Activated CD4-positive, alpha-beta memory T cell treated with anti-CD3 and anti-CD28 coated beads, Interleukin-2, amount 10 ng/mL, durations not matched to agents 7 days and 5 days (primary cell): ENCODE measurements at regions not wholly inside any gene's neighbourhood (a gene's known extent, or its start where the extent isn't known, plus 50 kb on each side); places are given as distances from the start of the nearest gene placed in this dataset.

Experiments
- CTCF ChIA-PET: fragments of 350-600 bp; sonication (Branson Sonifier 250); formaldehyde crosslinking; loops from one replicate; lab custom pipeline; 2021; ENCODE audit warnings: antibody characterized with exemption, inconsistent platforms; lab: Charles Lee
- POLR2A ChIA-PET: fragments of 350-600 bp; sonication (Branson Sonifier 250); formaldehyde crosslinking; loops from one replicate; lab custom pipeline; 2021; ENCODE audit warnings: antibody characterized with exemption; lab: Charles Lee
- DNase-seq: peaks from one replicate; pipeline ENCODE4 v3.0.0-alpha.2; 2020
- H3K27ac Mint-ChIP-seq: one replicate; pipeline ENCODE4 v1.8.0; 2021; ENCODE audit warnings: mild to moderate bottlenecking, mixed read lengths
- H3K27me3 Mint-ChIP-seq: one replicate; pipeline ENCODE4 v1.8.0; 2021; ENCODE audit warnings: mixed read lengths
- H3K36me3 Mint-ChIP-seq: one replicate; pipeline ENCODE4 v1.8.0; 2021; ENCODE audit warnings: low read depth, mixed read lengths
- H3K4me1 Mint-ChIP-seq: one replicate; pipeline ENCODE4 v1.8.0; 2021; ENCODE audit warnings: mixed read lengths
- H3K4me3 Mint-ChIP-seq: one replicate; pipeline ENCODE4 v1.8.0; 2021; ENCODE audit warnings: mild to moderate bottlenecking, mixed read lengths
- H3K9me3 Mint-ChIP-seq: one replicate; pipeline ENCODE4 v1.8.0; 2021; ENCODE audit warnings: mixed read lengths

DNA sequence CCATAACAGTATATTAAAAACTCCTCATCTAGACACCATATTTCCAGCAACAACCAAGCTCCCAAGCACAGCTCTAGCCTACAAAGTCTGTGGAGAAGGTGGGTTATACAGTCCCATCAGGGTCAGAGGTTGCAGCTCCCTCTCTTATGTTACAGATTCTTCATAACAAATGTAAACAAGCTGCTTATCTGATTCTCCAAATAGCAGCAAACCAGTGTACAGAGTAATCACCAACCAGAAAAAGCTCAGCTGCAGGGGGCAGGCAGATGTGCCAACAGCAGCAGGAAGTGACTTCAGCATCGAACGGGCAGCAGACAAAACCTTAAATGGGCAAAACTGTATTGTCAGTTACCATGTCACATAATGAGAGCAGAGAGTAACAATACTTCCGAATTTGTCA lies 52.9 kb upstream of the NABP1 start:
- peak overlapping the region; percentile 74 for H3K27ac Mint-ChIP-seq
- H3K27me3 Mint-ChIP-seq: peaks cover 11% of the 10 kb centered on the region
- no peak overlapping the region for H3K4me3 Mint-ChIP-seq
- ChIA-PET CTCF (interaction anchor here (1.0 kb wide), 1 partner anchor 10 kb away, joined by 3 read pairs; no protein-coding TSS in a partner anchor), POLR2A (interaction anchor here (1.2 to 7.6 kb wide), 3 partner anchors 12 to 55 kb away, joined by 3 to 130 read pairs (median 13); partner anchors contain the start of gene NABP1)
- peaks cover 10% of the 10 kb centered on the region for H3K9me3 Mint-ChIP-seq
- peaks cover 40% of the 10 kb centered on the region for H3K4me1 Mint-ChIP-seq
- DNase-seq: peak; percentile 71
- peaks cover 22% of the 10 kb centered on the region for H3K36me3 Mint-ChIP-seq

DNA sequence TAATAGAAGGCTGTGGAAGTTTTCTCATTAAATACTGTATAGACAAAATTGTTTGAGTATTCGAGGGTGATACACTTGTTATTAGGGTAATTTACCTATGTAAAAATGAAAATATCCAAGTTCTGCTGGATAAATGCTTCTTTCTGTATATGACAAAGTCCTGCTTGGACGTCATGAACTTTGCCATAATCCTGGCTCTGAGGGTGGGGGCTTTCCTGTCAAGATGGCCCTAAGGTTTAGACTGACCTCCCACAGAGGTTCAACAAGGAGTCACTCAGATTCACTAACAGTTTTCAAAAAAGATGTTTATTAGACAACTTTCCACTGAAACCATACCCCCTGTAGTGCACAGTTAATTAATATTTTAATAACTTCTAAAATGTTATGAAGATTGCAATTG lies 52.5 kb upstream of the NABP1 start:
- H3K27ac Mint-ChIP-seq: peak overlapping the region; percentile 74
- H3K27me3 Mint-ChIP-seq: peaks cover 11% of the 10 kb centered on the region
- CTCF ChIA-PET: interaction anchor here (1.0 kb wide), 1 partner anchor 10 kb away, joined by 3 read pairs; no protein-coding TSS in a partner anchor
- DNase-seq: no peak
- peaks cover 37% of the 10 kb centered on the region for H3K4me1 Mint-ChIP-seq
- POLR2A ChIA-PET: interaction anchor here (1.2 to 7.6 kb wide), 3 partner anchors 11 to 55 kb away, joined by 3 to 130 read pairs (median 13); partner anchors contain the start of gene NABP1
- peaks cover 22% of the 10 kb centered on the region for H3K36me3 Mint-ChIP-seq
- H3K9me3 Mint-ChIP-seq: peaks cover 10% of the 10 kb centered on the region
- H3K4me3 Mint-ChIP-seq: no peak overlapping the region

DNA sequence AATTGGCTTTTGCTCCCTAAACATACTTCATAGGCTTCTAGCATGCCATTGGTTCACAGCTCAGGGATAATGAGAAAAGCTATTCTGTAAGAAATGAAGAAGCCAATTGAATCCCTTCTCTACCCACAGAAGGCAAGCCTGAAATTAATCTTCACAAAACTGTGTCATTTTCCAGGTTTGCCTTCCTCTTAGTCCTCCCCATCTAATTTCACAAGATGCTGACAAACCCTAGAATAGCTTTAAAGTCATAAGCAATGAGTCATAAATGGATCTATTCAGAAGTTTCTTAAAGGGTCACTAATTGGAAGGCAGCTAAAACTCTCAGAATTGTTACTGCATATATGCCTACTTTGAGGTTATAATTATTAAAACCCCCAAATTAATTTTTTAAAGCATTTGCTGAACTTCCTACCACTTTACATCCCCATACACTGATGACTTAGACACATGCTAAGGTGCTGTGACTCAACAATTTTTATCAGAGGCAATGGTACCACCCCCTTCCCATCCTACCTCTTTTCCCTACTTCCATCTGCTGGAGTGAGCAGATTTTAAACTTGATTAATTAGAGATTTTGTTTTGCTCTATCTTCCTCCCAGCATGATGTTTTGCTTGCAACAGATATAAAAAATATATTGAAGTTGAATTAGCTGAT lies 51.3 kb upstream of the NABP1 start:
- Mint-ChIP-seq H3K27me3 (peaks cover 11% of the 10 kb centered on the region), H3K27ac (no peak overlapping the region), H3K9me3 (peaks cover 8% of the 10 kb centered on the region), H3K4me1 (peaks cover 37% of the 10 kb centered on the region), H3K36me3 (peaks cover 22% of the 10 kb centered on the region), H3K4me3 (no peak overlapping the region)
- no peak for DNase-seq
- ChIA-PET CTCF (interaction anchor here (1.2 to 1.5 kb wide), 2 partner anchors 9 to 11 kb away, joined by 3 to 5 read pairs; no protein-coding TSS in a partner anchor), POLR2A (interaction anchor here (1.2 to 7.6 kb wide), 3 partner anchors 11 to 57 kb away, joined by 3 to 130 read pairs (median 6); partner anchors contain the start of gene NABP1)

DNA sequence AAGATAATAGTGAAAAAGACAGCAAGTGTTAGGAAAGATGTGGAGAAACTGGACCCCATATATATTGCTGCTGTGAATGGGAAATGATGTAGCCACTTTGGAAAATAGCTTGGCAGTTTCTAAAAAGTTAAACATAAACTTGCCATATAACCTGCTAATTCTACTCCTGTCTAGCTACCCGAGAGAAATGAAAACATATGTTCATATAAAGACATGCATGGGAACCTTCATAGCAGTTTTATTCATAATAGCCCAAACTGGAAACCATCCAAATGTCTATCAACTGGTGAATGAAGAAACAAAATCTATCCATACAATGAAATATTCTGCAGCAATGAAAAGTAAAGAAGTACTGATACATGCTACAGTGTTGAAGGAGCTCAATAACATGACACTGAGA lies 50.4 kb upstream of the NABP1 start:
- Mint-ChIP-seq H3K4me3 (no peak overlapping the region), H3K36me3 (peaks cover 22% of the 10 kb centered on the region), H3K27ac (no peak overlapping the region), H3K4me1 (peaks cover 37% of the 10 kb centered on the region), H3K9me3 (peaks cover 8% of the 10 kb centered on the region), H3K27me3 (peaks cover 11% of the 10 kb centered on the region)
- ChIA-PET POLR2A (interaction anchor here (0.7 to 7.6 kb wide), 4 partner anchors 10 to 478 kb away, joined by 3 to 130 read pairs (median 8); partner anchors contain the start of gene NABP1), CTCF (interaction anchor here (1.2 to 1.5 kb wide), 2 partner anchors 10 kb away, joined by 3 to 5 read pairs; no protein-coding TSS in a partner anchor)
- DNase-seq: no peak
